ENCODE measurements at regions not wholly inside any gene's neighbourhood (a gene's known extent, or its start where the extent isn't known, plus 50 kb on each side); places are given as distances from the start of the nearest gene placed in this dataset.

GRCh38 chr10:120794390-120794789 lies 56.8 kb upstream of the WDR11 start:
- TF ChIP-seq ZNF274 (IDR thresholded peaks at IDR 0.05; ENCODE audit: insufficient read depth, insufficient read length) (no peak), POLR2A (IDR thresholded peaks at IDR 0.05; ENCODE audit: low read depth, low read length) (no peak), CTCF (IDR thresholded peaks at IDR 0.05 in 2 of 3, conservative IDR thresholded peaks at IDR 0.05 in 1 of 3; ENCODE audit: control insufficient read depth in 2 of 3, extremely low read depth in 1 of 3, insufficient read depth in 1 of 3, low read depth in 3 of 3, low read length in 3 of 3) (no peak)

All from GM12878 (cell line).